HEK293T (cell line): ENCODE measurements at regions not wholly inside any gene's neighbourhood (a gene's known extent, or its start where the extent isn't known, plus 50 kb on each side); places are given as distances from the start of the nearest gene placed in this dataset.

Experiments
- CTCF ChIA-PET: fragments of 350-600 bp; formaldehyde crosslinking; extraction: SDS; loops from one replicate; lab custom pipeline; 2021; ENCODE audit warnings: antibody characterized with exemption, inconsistent platforms; lab: Yijun Ruan, JAX
- POLR2A ChIA-PET: fragments of 350-600 bp; formaldehyde crosslinking; extraction: SDS; loops from one replicate; lab custom pipeline; 2020; ENCODE audit warnings: antibody characterized with exemption, inconsistent platforms; lab: Yijun Ruan, JAX
- DNase-seq: peaks from one replicate; pipeline ENCODE4 v3.0.0; 2012; ENCODE audit warnings: mixed read lengths; ENCODE audit errors: extremely low spot score
- ARNT ChIP-seq: fragments of 450-650 bp; IDR thresholded peaks from 2 replicates; pipeline ENCODE4 v1.6.1; 2017; ENCODE audit warnings: mild to moderate bottlenecking
- BHLHE40 ChIP-seq: fragments of 450-650 bp; IDR thresholded peaks from 2 replicates; pipeline ENCODE4 v1.6.1; 2016; ENCODE audit warnings: mild to moderate bottlenecking, moderate library complexity, borderline replicate concordance
- CTBP1 ChIP-seq: fragments of 450-650 bp; IDR thresholded peaks from 2 replicates; pipeline ENCODE4 v1.6.1; 2016; ENCODE audit warnings: borderline replicate concordance
- ELF4 ChIP-seq: fragments of 450-650 bp; IDR thresholded peaks from 2 replicates; pipeline ENCODE4 v1.6.1; 2017; ENCODE audit warnings: antibody characterized with exemption
- FOXA1 ChIP-seq: fragments of 450-650 bp; IDR thresholded peaks from 2 replicates; pipeline ENCODE4 v1.6.1; 2016; ENCODE audit warnings: mild to moderate bottlenecking
- FOXK2 ChIP-seq: fragments of 450-650 bp; IDR thresholded peaks from 2 replicates; pipeline ENCODE4 v1.6.1; 2016; ENCODE audit warnings: mild to moderate bottlenecking
- FOXM1 ChIP-seq: fragments of 450-650 bp; IDR thresholded peaks from 2 replicates; pipeline ENCODE4 v1.6.1; 2017; ENCODE audit warnings: mild to moderate bottlenecking, borderline replicate concordance
- HDGF ChIP-seq: fragments of 450-650 bp; IDR thresholded peaks from 2 replicates; pipeline ENCODE4 v1.6.1; 2017; ENCODE audit warnings: antibody characterized with exemption, borderline replicate concordance
- L3MBTL2 ChIP-seq: fragments of 450-650 bp; conservative IDR thresholded peaks from 2 replicates; pipeline ENCODE4 v1.6.1; 2016; ENCODE audit warnings: mild to moderate bottlenecking
- LEF1 ChIP-seq: fragments of 450-650 bp; IDR thresholded peaks from 2 replicates; pipeline ENCODE4 v1.6.1; 2017; ENCODE audit warnings: mild to moderate bottlenecking, borderline replicate concordance
- NFRKB ChIP-seq: fragments of 450-650 bp; IDR thresholded peaks from 2 replicates; pipeline ENCODE4 v1.6.1; 2016; ENCODE audit warnings: mild to moderate bottlenecking, moderate library complexity
- SP1 ChIP-seq: fragments of 450-650 bp; IDR thresholded peaks from 2 replicates; pipeline ENCODE4 v1.6.1; 2017
- SUZ12 ChIP-seq: fragments of 450-650 bp; IDR thresholded peaks from 2 replicates; pipeline ENCODE4 v1.6.1; 2016; ENCODE audit warnings: mild to moderate bottlenecking
- TARDBP ChIP-seq: fragments of 450-650 bp; IDR thresholded peaks from 2 replicates; pipeline ENCODE4 v1.6.1; 2016
- ZNF384 ChIP-seq: fragments of 450-650 bp; IDR thresholded peaks from 2 replicates; pipeline ENCODE4 v1.6.1; 2016
- TF ChIP-seq, protein P1 (sequence below): fragments of 450-650 bp; IDR thresholded peaks from 2 replicates; pipeline ENCODE4 v1.6.1; 2016

DNA sequence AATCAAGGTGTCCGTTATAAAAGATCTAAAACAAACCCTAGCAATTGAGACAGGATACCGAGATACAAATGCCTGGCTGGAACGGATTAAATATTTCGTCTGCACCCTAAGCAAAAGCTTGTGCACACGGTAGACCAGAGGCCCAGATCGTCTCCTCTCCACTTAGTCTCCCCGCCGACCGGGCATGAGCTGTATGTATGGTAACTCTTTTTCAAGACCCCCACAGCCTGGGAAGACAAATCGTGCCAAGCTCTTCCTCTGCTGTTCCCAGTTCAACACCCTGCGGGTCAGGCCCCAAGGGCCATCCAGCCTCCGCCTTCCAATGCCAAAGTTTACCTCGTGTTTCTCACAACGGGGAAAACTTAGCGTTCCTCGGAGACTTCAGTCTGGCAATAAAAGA lies 285.7 kb upstream of the GALNT17 start:
- ChIA-PET POLR2A (no interaction called here), CTCF (no interaction called here)
- TF ChIP-seq FOXA1 (no peak), HDGF (no peak), ELF4 (no peak), L3MBTL2 (no peak), FOXK2 (no peak), SUZ12 (no peak), CTBP1 (no peak), SP1 (no peak), ZNF384 (no peak), FOXM1 (no peak)
- TF ChIP-seq, protein P1, sequence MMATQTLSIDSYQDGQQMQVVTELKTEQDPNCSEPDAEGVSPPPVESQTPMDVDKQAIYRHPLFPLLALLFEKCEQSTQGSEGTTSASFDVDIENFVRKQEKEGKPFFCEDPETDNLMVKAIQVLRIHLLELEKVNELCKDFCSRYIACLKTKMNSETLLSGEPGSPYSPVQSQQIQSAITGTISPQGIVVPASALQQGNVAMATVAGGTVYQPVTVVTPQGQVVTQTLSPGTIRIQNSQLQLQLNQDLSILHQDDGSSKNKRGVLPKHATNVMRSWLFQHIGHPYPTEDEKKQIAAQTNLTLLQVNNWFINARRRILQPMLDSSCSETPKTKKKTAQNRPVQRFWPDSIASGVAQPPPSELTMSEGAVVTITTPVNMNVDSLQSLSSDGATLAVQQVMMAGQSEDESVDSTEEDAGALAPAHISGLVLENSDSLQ = no peak
- no peak for DNase-seq

DNA sequence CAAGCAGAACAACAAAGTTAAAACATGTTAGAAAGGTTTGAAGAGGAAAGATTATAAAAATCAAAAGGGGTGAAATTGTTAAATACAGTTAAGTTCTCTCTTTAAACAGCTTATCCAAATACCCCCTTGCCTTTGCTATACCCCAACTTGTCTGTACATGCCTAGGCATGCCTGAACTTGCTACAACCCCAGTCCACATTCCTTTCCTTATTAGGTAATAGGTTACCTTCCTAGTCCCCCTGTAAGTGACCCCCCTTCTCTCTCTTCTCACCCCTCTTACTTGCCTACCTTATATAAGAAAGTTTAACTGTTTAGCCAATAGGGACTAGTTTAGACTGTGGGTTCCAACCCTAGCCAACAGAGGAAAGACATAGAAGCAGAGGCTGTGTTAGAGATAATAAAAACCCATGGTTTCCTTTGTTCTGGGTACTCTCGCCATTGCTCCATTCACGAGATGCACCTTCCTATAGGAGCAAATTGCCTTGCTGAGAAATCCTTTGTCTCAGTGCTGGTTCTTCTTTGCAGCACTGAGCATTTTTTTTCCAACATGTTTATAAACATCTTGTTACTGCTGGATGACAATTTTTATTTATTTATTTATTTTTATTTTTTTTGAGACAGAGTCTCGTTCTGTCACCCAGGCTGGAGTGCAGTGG lies 282.2 kb upstream of the GALNT17 start:
- TF ChIP-seq FOXA1 = no peak
- TF ChIP-seq L3MBTL2 = no peak
- no peak for TF ChIP-seq SUZ12
- no peak for TF ChIP-seq CTBP1
- TF ChIP-seq, protein P1 = no peak
- no peak for DNase-seq
- POLR2A ChIA-PET = no interaction called here
- CTCF ChIA-PET = interaction anchor here (0.6 kb wide), 1 partner anchor 18 kb away, joined by 3 read pairs; no protein-coding TSS in a partner anchor

GRCh38 chr7:70855373-70855772 lies 276.6 kb upstream of the GALNT17 start:
- POLR2A ChIA-PET = no interaction called here

DNA sequence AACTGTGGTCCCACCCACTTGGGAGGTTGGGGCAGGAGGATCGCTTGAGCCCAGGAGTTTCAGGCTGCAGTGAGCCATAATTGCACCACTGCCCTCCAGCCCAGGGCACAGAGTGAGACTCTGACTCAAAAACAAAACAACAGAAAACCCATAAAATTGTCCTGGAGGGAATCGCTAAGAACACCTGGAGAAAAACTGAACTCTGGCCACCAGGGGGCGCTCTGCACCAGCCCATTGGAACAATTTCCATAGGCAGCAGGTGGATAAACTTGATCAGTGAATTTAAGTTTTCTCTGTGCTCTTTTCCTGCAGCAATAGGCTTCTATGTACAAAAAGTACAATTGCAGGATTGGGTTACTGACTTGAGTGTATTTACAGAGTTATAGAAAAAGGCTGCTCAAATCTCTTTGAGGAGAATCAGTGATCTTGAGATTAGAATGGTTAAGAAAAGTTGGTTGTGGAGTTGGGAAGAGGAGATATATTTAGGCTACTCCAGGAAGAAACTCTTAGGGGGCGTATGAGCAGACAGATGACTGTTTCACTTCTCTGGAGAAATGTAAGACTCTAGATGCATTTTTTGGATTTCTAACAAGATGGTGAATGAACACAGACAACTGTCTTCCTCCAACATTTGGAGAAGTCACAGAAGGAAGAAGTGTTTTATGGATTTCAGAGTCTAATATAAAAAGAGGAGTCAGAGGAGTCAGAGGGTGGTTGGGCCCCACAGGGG lies 274.9 kb upstream of the GALNT17 start:
- TF ChIP-seq ELF4 = no peak
- no peak for TF ChIP-seq SUZ12
- TF ChIP-seq TARDBP = no peak
- TF ChIP-seq FOXM1 = no peak
- no peak for TF ChIP-seq BHLHE40
- no peak for TF ChIP-seq HDGF
- TF ChIP-seq FOXK2 = no peak
- no peak for TF ChIP-seq L3MBTL2
- no peak for TF ChIP-seq ZNF384
- no peak for TF ChIP-seq ARNT
- TF ChIP-seq FOXA1 = no peak
- no peak for TF ChIP-seq NFRKB
- TF ChIP-seq LEF1 = no peak
- TF ChIP-seq SP1 = no peak
- TF ChIP-seq, protein P1 = no peak
- TF ChIP-seq CTBP1 = no peak
- ChIA-PET CTCF (interaction anchor here (0.7 to 1.1 kb wide), 3 partner anchors 151 to 876 kb away, joined by 3 read pairs; no protein-coding TSS in a partner anchor), POLR2A (no interaction called here)
- peak; percentile 64 for DNase-seq

More at GRCh38 chr7:70855373-70855772, 276.6 kb upstream of the GALNT17 start:
- TF ChIP-seq BHLHE40 (no peak), NFRKB (no peak), HDGF (no peak), LEF1 (no peak), ARNT (no peak), ZNF384 (no peak), TARDBP (no peak), SUZ12 (no peak), FOXK2 (no peak), SP1 (no peak), FOXM1 (no peak), ELF4 (no peak), FOXA1 (no peak), L3MBTL2 (no peak), CTBP1 (no peak)
- TF ChIP-seq, protein P1 = no peak
- no peak for DNase-seq
- CTCF ChIA-PET = interaction anchor here (0.7 kb wide), 1 partner anchor 187 kb away, joined by 7 read pairs; no protein-coding TSS in a partner anchor

DNA sequence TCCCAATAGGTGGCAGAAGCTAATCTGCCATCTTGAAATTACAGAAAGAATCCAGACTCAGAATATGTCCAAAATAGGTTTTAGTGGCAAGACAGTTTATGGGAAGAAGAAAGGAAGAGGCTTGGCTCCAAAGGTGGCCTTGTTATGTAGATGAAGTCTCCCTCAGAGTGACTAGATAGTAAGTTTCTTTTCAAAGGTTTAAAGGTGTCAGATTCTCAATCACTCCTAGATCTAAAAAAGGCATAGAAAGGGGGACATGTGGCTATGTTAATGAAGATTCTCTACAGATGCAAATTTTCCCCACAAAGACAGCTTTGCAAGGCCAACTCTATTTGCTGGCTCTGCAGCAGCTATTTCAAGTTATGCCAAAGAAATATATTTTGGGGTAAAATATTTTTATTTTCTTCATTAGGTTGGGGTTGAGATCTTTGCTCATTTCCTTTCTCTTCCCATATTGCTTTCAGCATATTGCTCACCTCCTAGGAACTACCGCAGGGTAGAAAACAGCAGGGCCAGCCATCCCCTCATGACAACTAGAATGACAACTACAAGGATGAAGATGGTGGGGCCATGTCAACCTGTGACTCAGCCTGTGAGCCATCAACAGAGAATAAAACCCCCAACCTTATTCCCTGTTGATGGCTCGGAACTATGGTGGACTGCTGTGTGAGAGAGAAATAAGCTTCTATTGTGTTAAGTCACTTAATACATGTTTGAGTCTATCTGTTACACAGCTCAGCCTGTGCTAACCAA lies 274.0 kb upstream of the GALNT17 start:
- POLR2A ChIA-PET = no interaction called here
- DNase-seq = no peak
- CTCF ChIA-PET = no interaction called here
- TF ChIP-seq TARDBP (no peak), BHLHE40 (no peak), ARNT (no peak), LEF1 (no peak), FOXM1 (no peak), FOXK2 (no peak), CTBP1 (no peak), SUZ12 (no peak), FOXA1 (no peak), ELF4 (no peak), ZNF384 (no peak), HDGF (no peak)
- TF ChIP-seq, protein P1 = no peak
